ENCODE measurements at regions not wholly inside any gene's neighbourhood (a gene's known extent, or its start where the extent isn't known, plus 50 kb on each side); places are given as distances from the start of the nearest gene placed in this dataset.

GRCh38 chr15:61374848-61375247 is 145.7 kb upstream of the RORA start:
- peaks cover 10% of the 10 kb centered on the region for H3K4me1 Mint-ChIP-seq
- H3K27me3 Mint-ChIP-seq (ENCODE audit: low read depth), result no peaks in the 10 kb centered on the region
- ATAC-seq (no peak), DNase-seq (ENCODE audit: low spot score) (no peak)
- peaks cover 19% of the 10 kb centered on the region for H3K9me3 Mint-ChIP-seq
- ChIA-PET POLR2A (no interaction called here), CTCF (interaction anchor here (1.1 kb wide), 1 partner anchor 459 kb away, joined by 3 read pairs; no protein-coding TSS in a partner anchor)
- H3K4me3 Mint-ChIP-seq, result no peak overlapping the region
- no peaks in the 10 kb centered on the region for H3K36me3 Mint-ChIP-seq
- H3K27ac Mint-ChIP-seq, result no peak overlapping the region
- no peak for TF ChIP-seq JUN (CRISPR knock-in tag; IDR thresholded peaks at IDR 0.05)
- no peak for TF ChIP-seq JAZF1 (CRISPR knock-in tag; IDR thresholded peaks at IDR 0.05)
- no peak for TF ChIP-seq ZNF532 (CRISPR knock-in tag; IDR thresholded peaks at IDR 0.05; ENCODE audit: borderline replicate concordance)
- no peak for TF ChIP-seq KAT7 (CRISPR knock-in tag; IDR thresholded peaks at IDR 0.05; ENCODE audit: borderline replicate concordance)
- TF ChIP-seq GABPB1 (CRISPR knock-in tag; IDR thresholded peaks at IDR 0.05), result no peak
- TF ChIP-seq TP53 (CRISPR knock-in tag; IDR thresholded peaks at IDR 0.05), result no peak
- no peak for TF ChIP-seq ETV6 (CRISPR knock-in tag; IDR thresholded peaks at IDR 0.05)
- TF ChIP-seq ZNF423 (CRISPR knock-in tag; IDR thresholded peaks at IDR 0.05), result no peak
- TF ChIP-seq ZSCAN18 (CRISPR knock-in tag; IDR thresholded peaks at IDR 0.05), result no peak
- TF ChIP-seq ZNF263 (CRISPR knock-in tag; IDR thresholded peaks at IDR 0.05; ENCODE audit: low read depth), result no peak
- no peak for TF ChIP-seq ZNF121 (CRISPR knock-in tag; IDR thresholded peaks at IDR 0.05)
- no peak for TF ChIP-seq NR3C1 (CRISPR knock-in tag; conservative IDR thresholded peaks at IDR 0.05; ENCODE audit: low read depth)
- TF ChIP-seq CREM (CRISPR knock-in tag; IDR thresholded peaks at IDR 0.05), result no peak
- TF ChIP-seq NFE2L1 (CRISPR knock-in tag; IDR thresholded peaks at IDR 0.05), result no peak
- no peak for TF ChIP-seq FOXJ3 (CRISPR knock-in tag; IDR thresholded peaks at IDR 0.05; ENCODE audit: borderline replicate concordance)
- TF ChIP-seq SP1 (CRISPR knock-in tag; conservative IDR thresholded peaks at IDR 0.05), result no peak
- no peak for TF ChIP-seq ZNF317 (CRISPR knock-in tag; IDR thresholded peaks at IDR 0.05; ENCODE audit: borderline replicate concordance, low read depth)

GRCh38 chr15:61367953-61368352 is 138.9 kb upstream of the RORA start:
- ChIA-PET POLR2A (no interaction called here), CTCF (interaction anchor here (0.5 to 1.6 kb wide), 10 partner anchors 9 to 466 kb away, joined by 3 to 9 read pairs (median 5); no protein-coding TSS in a partner anchor)
- H3K4me3 Mint-ChIP-seq, result no peak overlapping the region
- peaks cover 15% of the 10 kb centered on the region for H3K4me1 Mint-ChIP-seq
- peaks cover 7% of the 10 kb centered on the region for H3K36me3 Mint-ChIP-seq
- no peaks in the 10 kb centered on the region for H3K27me3 Mint-ChIP-seq (ENCODE audit: low read depth)
- ATAC-seq, result peak; percentile 31; the same call in 1 of the 2 replicates
- no peak for TF ChIP-seq NR2C2 (CRISPR knock-in tag; IDR thresholded peaks at IDR 0.05)
- no peak for TF ChIP-seq ATF1 (CRISPR knock-in tag; IDR thresholded peaks at IDR 0.05)
- no peak for TF ChIP-seq NR3C1 (CRISPR knock-in tag; conservative IDR thresholded peaks at IDR 0.05; ENCODE audit: low read depth)
- no peak for TF ChIP-seq ELF4 (CRISPR knock-in tag; IDR thresholded peaks at IDR 0.05; ENCODE audit: low read depth)
- no peak for TF ChIP-seq USF1 (CRISPR knock-in tag; IDR thresholded peaks at IDR 0.05)
- TF ChIP-seq PRRX2 (CRISPR knock-in tag; IDR thresholded peaks at IDR 0.05), result no peak
- TF ChIP-seq GRHL2 (CRISPR knock-in tag; IDR thresholded peaks at IDR 0.05; ENCODE audit: insufficient replicate concordance, severe bottlenecking), result no peak
- TF ChIP-seq CTCF (IDR thresholded peaks at IDR 0.05), result peak; percentile 24; the same call in 1 of the 2 replicates
- H3K9me3 Mint-ChIP-seq, result peaks cover 18% of the 10 kb centered on the region
- DNase-seq (ENCODE audit: low spot score), result peak; percentile 28
- no peak overlapping the region for H3K27ac Mint-ChIP-seq

All from WTC11 (cell line).